ENCODE measurements at regions not wholly inside any gene's neighbourhood (a gene's known extent, or its start where the extent isn't known, plus 50 kb on each side); places are given as distances from the start of the nearest gene placed in this dataset.

- ATAC-seq (ENCODE audit: low read depth) (no peak), DNase-seq (no peak)
- ChIA-PET CTCF (no interaction called here), POLR2A (no interaction called here)
- TF ChIP-seq EZH2 (IDR thresholded peaks at IDR 0.05; ENCODE audit: borderline replicate concordance, insufficient read depth, low read depth, low read length, poor library complexity, severe bottlenecking) (no peak), CTCF (IDR thresholded peaks at IDR 0.05) (no peak)
- Histone ChIP-seq H3K4me2 (replicated peaks; ENCODE audit: low read depth, low read length, poor library complexity, severe bottlenecking) (no peak overlapping the region), H3K4me1 (ENCODE audit: control insufficient read depth in 2 of 2, insufficient read depth in 2 of 2, low read length in 2 of 2) (peaks cover 0 to 3% of the 10 kb centered on the region in 2 donors), H3K27ac (ENCODE audit: low read length in 2 of 2) (no peak overlapping the region), H3K4me3 (ENCODE audit: control extremely low read depth in 1 of 5, extremely low read depth in 1 of 5, insufficient read depth in 1 of 5, low read depth in 2 of 5, low read length in 4 of 5) (no peak overlapping the region), H3K79me2 (ENCODE audit: control insufficient read depth, insufficient read depth, low read length) (no peaks in the 10 kb centered on the region), H3K27me3 (replicated peaks in 1 of 4; ENCODE audit: control extremely low read depth in 1 of 4, control insufficient read depth in 3 of 4, insufficient read depth in 4 of 4, low read length in 3 of 4) (no peaks in the 10 kb centered on the region), H3K9me3 (ENCODE audit: control extremely low read depth in 1 of 3, control insufficient read depth in 2 of 3, insufficient read depth in 1 of 3, low read length in 2 of 3) (no peaks in the 10 kb centered on the region), H2AFZ (ENCODE audit: insufficient read depth, low read depth, low read length, poor library complexity, severe bottlenecking) (no peak overlapping the region), H3K9ac (ENCODE audit: low read length) (no peak overlapping the region), H4K20me1 (ENCODE audit: control insufficient read depth, insufficient read depth, low read length, poor library complexity, severe bottlenecking) (no peaks in the 10 kb centered on the region), H3K36me3 (replicated peaks in 1 of 2; ENCODE audit: control extremely low read depth in 1 of 2, control insufficient read depth in 1 of 2, extremely low read depth in 1 of 2, insufficient read depth in 2 of 2, low read length in 1 of 2) (no peaks in the 10 kb centered on the region)
- no peaks in the 10 kb centered on the region for H3K27me3 Mint-ChIP-seq
- peaks cover 7% of the 10 kb centered on the region for H3K4me1 Mint-ChIP-seq
- no CpG with 5 or more reads among the region's 1 CpG for WGBS (ENCODE audit: insufficient coverage)
- no peaks in the 10 kb centered on the region for H3K9me3 Mint-ChIP-seq (ENCODE audit: insufficient read depth)
- no peak overlapping the region for H3K4me3 Mint-ChIP-seq
- H3K27ac Mint-ChIP-seq, result no peak overlapping the region
- intact Hi-C loops (cut with micrococcal nuclease), result no loop called here
These were observed 687.4 kb upstream of the SYT4 start for GRCh38 chr18:43964666-43965065.

GRCh38 chr18:43965691-43966090 is 688.4 kb upstream of the SYT4 start:
- no peak overlapping the region for H2AFZ ChIP-seq (ENCODE audit: insufficient read depth, low read depth, low read length, poor library complexity, severe bottlenecking)
- no peak overlapping the region for H3K4me3 ChIP-seq (ENCODE audit: control extremely low read depth in 1 of 5, extremely low read depth in 1 of 5, insufficient read depth in 1 of 5, low read depth in 2 of 5, low read length in 4 of 5)
- H3K27ac ChIP-seq (ENCODE audit: low read length in 2 of 2), result no peak overlapping the region
- H3K4me3 Mint-ChIP-seq, result no peak overlapping the region
- DNase-seq (no peak), ATAC-seq (ENCODE audit: low read depth) (no peak)
- H3K27ac Mint-ChIP-seq, result no peak overlapping the region
- no peaks in the 10 kb centered on the region for H3K27me3 Mint-ChIP-seq
- POLR2A ChIA-PET, result no interaction called here
- no peaks in the 10 kb centered on the region for H4K20me1 ChIP-seq (ENCODE audit: control insufficient read depth, insufficient read depth, low read length, poor library complexity, severe bottlenecking)
- CTCF ChIA-PET, result no interaction called here
- WGBS (ENCODE audit: insufficient coverage), result no CpG with 5 or more reads among the region's 4 CpGs
- no peaks in the 10 kb centered on the region for H3K9me3 ChIP-seq (ENCODE audit: control extremely low read depth in 1 of 3, control insufficient read depth in 2 of 3, insufficient read depth in 1 of 3, low read length in 2 of 3)
- H3K36me3 ChIP-seq (replicated peaks in 1 of 2; ENCODE audit: control extremely low read depth in 1 of 2, control insufficient read depth in 1 of 2, extremely low read depth in 1 of 2, insufficient read depth in 2 of 2, low read length in 1 of 2), result no peaks in the 10 kb centered on the region
- no peak overlapping the region for H3K4me2 ChIP-seq (replicated peaks; ENCODE audit: low read depth, low read length, poor library complexity, severe bottlenecking)
- peaks cover 7% of the 10 kb centered on the region for H3K4me1 Mint-ChIP-seq
- no peaks in the 10 kb centered on the region for H3K79me2 ChIP-seq (ENCODE audit: control insufficient read depth, insufficient read depth, low read length)
- no peaks in the 10 kb centered on the region for H3K27me3 ChIP-seq (replicated peaks in 1 of 4; ENCODE audit: control extremely low read depth in 1 of 4, control insufficient read depth in 3 of 4, insufficient read depth in 4 of 4, low read length in 3 of 4)
- no peak overlapping the region for H3K9ac ChIP-seq (ENCODE audit: low read length)
- H3K4me1 ChIP-seq (ENCODE audit: control insufficient read depth in 2 of 2, insufficient read depth in 2 of 2, low read length in 2 of 2), result peaks cover 0 to 3% of the 10 kb centered on the region in 2 donors
- intact Hi-C loops (cut with micrococcal nuclease), result no loop called here
- TF ChIP-seq EZH2 (IDR thresholded peaks at IDR 0.05; ENCODE audit: borderline replicate concordance, insufficient read depth, low read depth, low read length, poor library complexity, severe bottlenecking), result no peak
- no peak for TF ChIP-seq CTCF (IDR thresholded peaks at IDR 0.05)
- no peaks in the 10 kb centered on the region for H3K9me3 Mint-ChIP-seq (ENCODE audit: insufficient read depth)

Measured in B cell (primary cell).